ENCODE measurements at regions not wholly inside any gene's neighbourhood (a gene's known extent, or its start where the extent isn't known, plus 50 kb on each side); places are given as distances from the start of the nearest gene placed in this dataset.

DNA sequence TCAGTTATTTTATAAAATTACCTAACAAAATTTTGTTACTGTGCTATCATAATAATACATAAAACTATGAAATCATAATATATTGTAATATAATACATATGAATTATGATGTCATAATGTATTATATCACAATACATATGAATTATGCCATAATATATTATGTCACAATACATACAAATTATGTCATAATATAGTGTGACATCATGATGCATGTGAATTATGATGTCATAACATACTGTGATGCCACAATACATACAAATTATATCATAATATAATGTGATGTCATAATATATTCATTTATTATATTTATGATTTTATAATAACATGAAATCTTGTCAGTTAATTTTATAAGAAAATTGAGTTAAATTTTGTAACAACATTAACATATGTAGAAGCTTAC lies 2021.6 kb downstream of the TP53TG3F start:
- Histone ChIP-seq H3K27me3 (replicated peaks; ENCODE audit: insufficient read depth, low read depth, low read length, poor library complexity) (no peaks in the 10 kb centered on the region), H3K4me3 (ENCODE audit: low read depth, low read length, poor library complexity, severe bottlenecking) (no peak overlapping the region), H3K36me3 (ENCODE audit: insufficient read depth, low read length, poor library complexity, severe bottlenecking) (no peaks in the 10 kb centered on the region), H3K27ac (ENCODE audit: low read depth, low read length, poor library complexity, severe bottlenecking) (no peak overlapping the region), H3K9me3 (ENCODE audit: low read depth, low read length, poor library complexity, severe bottlenecking) (peaks cover 52% of the 10 kb centered on the region), H3K4me1 (ENCODE audit: insufficient read depth, low read length, poor library complexity, severe bottlenecking) (no peaks in the 10 kb centered on the region)
- DNase-seq (ENCODE audit: low spot score) = no peak
- intact Hi-C loops (cut with micrococcal nuclease; ENCODE audit: unreplicated experiment) = no loop called here
- ChIA-PET CTCF (no interaction called here), POLR2A (ENCODE audit: low non-redundant PET) (no interaction called here)
- TF ChIP-seq, protein P1, sequence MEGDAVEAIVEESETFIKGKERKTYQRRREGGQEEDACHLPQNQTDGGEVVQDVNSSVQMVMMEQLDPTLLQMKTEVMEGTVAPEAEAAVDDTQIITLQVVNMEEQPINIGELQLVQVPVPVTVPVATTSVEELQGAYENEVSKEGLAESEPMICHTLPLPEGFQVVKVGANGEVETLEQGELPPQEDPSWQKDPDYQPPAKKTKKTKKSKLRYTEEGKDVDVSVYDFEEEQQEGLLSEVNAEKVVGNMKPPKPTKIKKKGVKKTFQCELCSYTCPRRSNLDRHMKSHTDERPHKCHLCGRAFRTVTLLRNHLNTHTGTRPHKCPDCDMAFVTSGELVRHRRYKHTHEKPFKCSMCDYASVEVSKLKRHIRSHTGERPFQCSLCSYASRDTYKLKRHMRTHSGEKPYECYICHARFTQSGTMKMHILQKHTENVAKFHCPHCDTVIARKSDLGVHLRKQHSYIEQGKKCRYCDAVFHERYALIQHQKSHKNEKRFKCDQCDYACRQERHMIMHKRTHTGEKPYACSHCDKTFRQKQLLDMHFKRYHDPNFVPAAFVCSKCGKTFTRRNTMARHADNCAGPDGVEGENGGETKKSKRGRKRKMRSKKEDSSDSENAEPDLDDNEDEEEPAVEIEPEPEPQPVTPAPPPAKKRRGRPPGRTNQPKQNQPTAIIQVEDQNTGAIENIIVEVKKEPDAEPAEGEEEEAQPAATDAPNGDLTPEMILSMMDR (conservative IDR thresholded peaks at IDR 0.05; ENCODE audit: low read depth, low read length) = no peak
- TF ChIP-seq EZH2 (IDR thresholded peaks at IDR 0.05; ENCODE audit: borderline replicate concordance, low read depth, low read length, poor library complexity, severe bottlenecking) = no peak
- no TSS peak for BruUV-seq (replicated peaks)

DNA sequence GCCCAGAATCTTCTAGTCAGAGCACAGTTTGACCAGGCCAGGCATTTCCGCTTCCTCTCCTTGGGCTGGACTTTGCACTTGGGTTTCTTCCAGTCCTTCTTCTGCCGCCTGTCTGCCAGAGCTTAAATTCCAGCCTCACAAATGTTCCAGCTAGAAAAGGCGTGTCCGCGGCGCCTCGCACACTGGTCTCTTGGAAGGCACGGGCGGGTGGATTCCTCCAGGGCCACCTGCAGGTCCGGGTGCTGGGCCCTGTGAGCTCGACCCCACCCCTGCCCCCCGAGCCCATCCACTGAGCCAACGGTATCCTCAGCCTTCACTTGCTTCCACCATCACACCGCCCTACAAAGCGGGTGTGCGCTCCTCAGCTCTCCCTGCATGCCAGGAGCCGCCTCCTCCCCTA lies 2026.5 kb downstream of the TP53TG3F start:
- ChIA-PET POLR2A (ENCODE audit: low non-redundant PET) (no interaction called here), CTCF (no interaction called here)
- no peak for DNase-seq (ENCODE audit: low spot score)
- Histone ChIP-seq H3K27me3 (replicated peaks; ENCODE audit: insufficient read depth, low read depth, low read length, poor library complexity) (no peaks in the 10 kb centered on the region), H3K4me3 (ENCODE audit: low read depth, low read length, poor library complexity, severe bottlenecking) (no peak overlapping the region), H3K36me3 (ENCODE audit: insufficient read depth, low read length, poor library complexity, severe bottlenecking) (no peaks in the 10 kb centered on the region), H3K4me1 (ENCODE audit: insufficient read depth, low read length, poor library complexity, severe bottlenecking) (no peaks in the 10 kb centered on the region), H3K9me3 (ENCODE audit: low read depth, low read length, poor library complexity, severe bottlenecking) (peaks cover 34% of the 10 kb centered on the region), H3K27ac (ENCODE audit: low read depth, low read length, poor library complexity, severe bottlenecking) (no peak overlapping the region)
- intact Hi-C loops (cut with micrococcal nuclease; ENCODE audit: unreplicated experiment) = no loop called here
- no TSS peak for BruUV-seq (replicated peaks)
- TF ChIP-seq, protein P1 (conservative IDR thresholded peaks at IDR 0.05; ENCODE audit: low read depth, low read length) = no peak
- no peak for TF ChIP-seq EZH2 (IDR thresholded peaks at IDR 0.05; ENCODE audit: borderline replicate concordance, low read depth, low read length, poor library complexity, severe bottlenecking)

DNA sequence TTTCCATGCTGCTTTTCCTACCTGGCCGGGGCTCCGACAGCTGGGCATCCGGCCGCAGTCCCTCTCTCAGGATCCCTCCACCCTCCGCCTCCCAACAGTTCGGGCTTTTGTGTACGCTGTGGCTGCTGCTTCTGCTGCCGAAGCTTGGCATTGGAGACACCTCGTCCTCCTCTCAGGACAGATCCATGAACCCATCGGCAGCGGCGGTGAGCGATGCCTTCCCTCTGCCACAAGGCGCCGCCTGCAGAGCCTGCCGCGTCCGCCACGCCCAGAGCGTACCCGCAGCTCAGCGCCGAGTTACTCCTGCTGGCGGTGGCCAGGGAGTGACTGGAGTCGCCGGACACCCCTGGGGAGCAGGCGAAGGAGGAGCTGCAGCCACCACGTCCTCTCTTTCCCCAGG lies 2032.8 kb downstream of the TP53TG3F start:
- Histone ChIP-seq H3K9me3 (ENCODE audit: low read depth, low read length, poor library complexity, severe bottlenecking) (peaks cover 26% of the 10 kb centered on the region), H3K4me3 (ENCODE audit: low read depth, low read length, poor library complexity, severe bottlenecking) (no peak overlapping the region), H3K36me3 (ENCODE audit: insufficient read depth, low read length, poor library complexity, severe bottlenecking) (no peaks in the 10 kb centered on the region), H3K27me3 (replicated peaks; ENCODE audit: insufficient read depth, low read depth, low read length, poor library complexity) (no peaks in the 10 kb centered on the region), H3K4me1 (ENCODE audit: insufficient read depth, low read length, poor library complexity, severe bottlenecking) (no peaks in the 10 kb centered on the region), H3K27ac (ENCODE audit: low read depth, low read length, poor library complexity, severe bottlenecking) (no peak overlapping the region)
- BruUV-seq (replicated peaks) = no TSS peak
- ChIA-PET CTCF (no interaction called here), POLR2A (ENCODE audit: low non-redundant PET) (no interaction called here)
- TF ChIP-seq, protein P1 (conservative IDR thresholded peaks at IDR 0.05; ENCODE audit: low read depth, low read length) = no peak
- no peak for TF ChIP-seq EZH2 (IDR thresholded peaks at IDR 0.05; ENCODE audit: borderline replicate concordance, low read depth, low read length, poor library complexity, severe bottlenecking)
- no peak for DNase-seq (ENCODE audit: low spot score)
- intact Hi-C loops (cut with micrococcal nuclease; ENCODE audit: unreplicated experiment) = no loop called here
